Epidermal melanocyte (primary cell): ENCODE measurements at regions not wholly inside any gene's neighbourhood (a gene's known extent, or its start where the extent isn't known, plus 50 kb on each side); places are given as distances from the start of the nearest gene placed in this dataset.
"Not testable (repeated sequence)": the region's sequence is repeated elsewhere in the genome, so short reads cannot be mapped to it uniquely, and the experiment has no call there.

ENCODE experiments used
- DNase-seq: peaks from one replicate; pipeline ENCODE4 v3.0.0; 2011; ENCODE audit warnings: low spot score; ENCODE audit not compliant: insufficient read length

DNA sequence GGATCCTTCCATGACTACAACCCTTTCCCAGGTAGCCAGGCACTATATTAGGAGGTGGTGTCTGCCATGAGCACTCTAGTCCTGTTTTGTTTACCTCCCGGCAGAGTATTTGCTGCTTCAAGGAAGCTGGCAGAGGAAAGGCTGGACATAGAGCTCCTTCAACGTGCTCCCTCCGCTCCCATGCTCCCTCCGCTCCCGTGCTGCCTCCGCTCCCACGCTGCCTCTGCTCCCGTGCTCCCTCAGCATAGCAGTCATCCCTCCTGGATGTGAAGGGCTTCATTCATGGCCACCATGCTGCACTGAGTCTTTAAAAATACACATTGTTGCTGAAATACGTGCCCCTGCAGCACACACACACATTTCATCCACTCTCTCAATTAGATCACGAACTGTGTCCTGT lies 181.9 kb upstream of the MYT1L start:
- DNase-seq = no peak

DNA sequence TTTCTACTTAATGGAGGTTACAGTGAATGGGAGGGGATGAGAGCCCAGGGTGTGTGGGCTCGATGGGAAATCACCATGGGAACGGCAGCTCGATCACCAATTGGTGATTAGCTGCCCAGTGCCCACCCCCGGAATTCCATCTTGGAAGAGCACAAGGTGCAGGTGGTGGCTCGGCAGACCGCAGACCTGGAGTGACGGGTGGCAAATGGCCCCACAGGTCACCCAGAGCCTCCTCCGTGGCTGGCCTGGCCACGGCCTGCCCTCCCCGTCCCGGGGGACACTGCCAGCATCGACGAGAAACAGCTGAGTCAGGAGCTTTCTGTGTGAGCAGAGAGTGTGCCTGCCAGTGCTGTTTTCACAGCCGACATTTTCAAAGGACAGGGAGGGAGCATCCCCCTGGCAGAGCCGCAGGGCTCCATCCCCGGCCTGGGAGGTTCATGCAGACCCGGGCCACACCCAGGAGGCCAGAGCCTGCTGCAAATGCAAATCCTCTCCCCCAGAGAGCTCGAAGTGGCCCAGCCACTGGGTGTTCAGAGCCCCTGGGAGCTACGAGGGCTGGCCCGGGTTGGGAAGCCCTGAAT lies 176.4 kb upstream of the MYT1L start:
- DNase-seq = no peak

DNA sequence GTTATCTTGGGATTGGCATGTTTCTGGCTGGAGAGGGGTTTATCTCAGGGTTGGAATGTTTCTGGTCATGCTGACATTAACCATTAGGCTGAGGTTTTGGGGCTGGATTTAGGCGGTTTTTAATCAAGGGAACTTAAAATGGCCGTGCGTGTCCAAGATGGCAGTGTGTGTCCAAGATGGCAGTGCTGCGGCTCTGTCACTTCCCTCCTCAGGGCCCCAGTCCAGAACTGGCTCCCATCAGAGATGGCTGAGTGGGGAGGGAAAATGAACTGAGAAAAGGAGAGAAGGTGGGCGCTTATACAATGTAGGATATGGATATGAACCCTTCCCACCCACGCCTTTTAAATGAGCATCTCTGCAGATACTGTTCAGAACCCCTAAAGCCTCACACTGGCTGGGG lies 175.5 kb upstream of the MYT1L start:
- DNase-seq = no peak

DNA sequence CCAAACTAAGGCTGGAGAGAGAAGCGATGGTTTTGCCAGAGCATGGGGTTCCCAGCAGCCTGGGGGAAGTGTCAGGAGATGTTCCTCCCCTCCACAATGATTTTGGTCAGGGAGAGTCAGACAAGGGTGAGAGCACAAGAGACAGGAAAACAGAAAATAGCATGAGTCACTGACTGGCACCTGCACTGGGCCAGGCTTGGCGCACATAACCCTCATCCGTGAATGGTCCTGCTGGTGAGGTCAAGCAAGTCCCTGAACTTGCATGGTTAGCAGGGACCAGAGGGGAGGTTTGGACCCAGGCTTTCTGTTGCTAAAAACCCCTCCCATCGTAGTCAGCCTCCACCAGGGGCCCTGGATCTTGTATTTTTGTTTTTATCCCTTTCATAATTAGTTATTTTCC lies 174.5 kb upstream of the MYT1L start:
- DNase-seq = no peak

DNA sequence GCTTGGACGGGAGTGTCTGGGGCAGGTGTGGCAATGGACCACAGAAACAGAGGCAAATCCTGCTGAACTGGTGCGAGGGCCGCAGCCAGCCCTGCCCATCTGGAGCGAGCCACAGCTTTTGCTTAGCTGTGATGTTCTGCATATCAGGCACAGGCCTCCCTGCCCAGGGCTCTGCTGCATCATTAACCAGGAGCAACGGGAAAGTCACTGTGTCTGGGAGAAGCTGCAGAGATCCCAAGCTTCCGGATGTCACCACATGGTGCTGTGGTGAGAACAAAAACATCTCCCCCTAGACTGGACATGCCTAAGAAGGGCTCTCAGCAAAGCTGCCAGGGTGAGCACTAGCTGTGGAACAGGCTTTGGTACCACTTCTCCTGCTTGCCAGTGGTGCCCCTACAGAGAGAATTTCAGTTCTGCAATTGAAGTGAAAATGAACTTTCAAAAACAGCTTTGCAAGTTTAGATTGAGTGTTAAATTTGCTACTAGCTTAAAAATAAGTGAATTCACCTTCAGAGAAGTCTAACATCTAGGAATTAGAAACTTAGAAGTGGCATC lies 172.9 kb upstream of the MYT1L start:
- DNase-seq = no peak

DNA sequence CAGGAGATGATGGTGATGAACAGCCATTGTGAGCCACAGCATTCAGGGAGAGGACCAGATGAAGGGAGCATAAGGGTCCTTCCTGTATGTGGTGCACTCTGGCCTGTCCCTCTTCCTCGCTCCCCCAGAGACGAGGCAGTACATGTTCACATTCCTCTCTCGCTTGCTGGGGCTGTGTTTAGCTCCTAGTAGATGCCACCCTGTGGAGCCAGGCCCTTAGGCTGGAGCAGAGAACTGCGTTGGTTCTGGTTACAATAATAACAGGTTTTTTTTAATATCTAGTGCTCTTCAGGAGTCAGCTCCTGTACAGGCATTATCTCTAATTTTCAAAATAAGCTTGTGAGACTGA lies 171.1 kb upstream of the MYT1L start:
- no peak for DNase-seq

DNA sequence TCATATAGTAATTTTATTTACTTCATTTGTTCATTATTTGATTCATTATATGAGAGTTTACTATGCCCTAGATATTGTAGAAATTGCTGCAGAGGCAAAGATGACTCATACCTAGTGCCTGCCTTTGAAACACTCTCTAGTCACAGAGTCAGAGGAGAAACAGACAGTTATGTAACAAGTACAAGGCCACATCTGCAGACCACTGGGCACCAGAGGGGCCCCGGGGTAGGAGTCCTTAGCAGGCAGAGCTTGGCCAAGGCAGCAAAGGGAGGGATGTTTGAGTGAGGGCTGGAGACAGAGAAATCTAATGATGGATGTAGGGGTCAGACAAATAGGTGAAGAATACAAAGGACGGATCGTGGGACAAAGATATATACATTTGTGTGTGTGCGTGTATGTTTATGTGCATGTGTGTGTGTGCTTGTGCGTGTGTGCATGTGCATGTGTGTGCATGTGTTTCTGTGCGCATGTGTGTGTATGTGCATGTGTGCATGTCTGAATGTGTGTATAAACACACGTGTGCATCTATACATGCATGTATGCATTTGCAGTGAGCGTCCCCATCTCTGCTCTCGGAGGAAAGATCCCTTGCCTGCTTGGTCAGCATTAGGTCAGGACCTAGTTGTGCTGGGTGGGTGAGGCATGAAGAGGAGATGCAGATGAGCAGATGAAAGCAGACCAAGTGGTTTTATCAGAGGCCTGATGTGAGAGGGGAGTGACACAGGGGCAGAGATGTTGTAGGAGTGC lies 170.6 kb upstream of the MYT1L start:
- no peak for DNase-seq

DNA sequence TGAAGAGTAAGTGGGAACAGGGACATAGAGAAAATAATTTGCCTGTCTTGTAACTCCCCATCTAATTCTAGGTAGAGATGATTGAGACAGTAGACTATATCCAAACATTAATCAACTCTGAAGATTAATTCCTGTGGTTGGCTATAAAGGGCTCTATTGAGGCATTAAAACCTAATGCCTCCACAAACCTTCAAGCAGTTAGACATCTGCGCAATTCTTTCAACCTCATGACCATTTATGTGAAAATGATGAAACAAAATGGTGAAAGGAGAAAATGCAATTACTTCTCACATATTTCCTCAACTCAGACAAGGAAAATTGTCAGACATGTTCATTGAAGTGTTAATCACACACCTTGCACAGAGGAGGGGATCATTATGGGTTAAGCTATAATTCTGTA lies 164.5 kb upstream of the MYT1L start:
- DNase-seq = no peak

DNA sequence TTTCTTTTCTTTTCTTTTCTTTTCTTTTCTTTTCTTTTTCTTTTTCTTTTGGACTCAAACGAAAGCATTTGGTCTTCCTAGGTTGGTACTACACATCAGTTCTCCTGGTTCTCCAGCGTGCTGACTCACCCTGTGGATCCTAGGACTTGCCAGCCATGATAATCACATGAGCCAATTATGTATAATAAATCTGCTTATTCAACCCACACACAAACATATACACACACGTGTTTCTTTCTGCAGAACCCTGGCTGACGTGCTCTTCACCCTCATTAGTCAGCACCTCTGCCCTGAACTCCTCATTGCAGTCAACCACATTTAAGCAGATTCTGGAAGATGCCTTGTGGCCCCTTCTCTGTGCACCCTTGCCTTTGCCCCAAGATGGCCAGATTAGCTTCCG lies 162.4 kb upstream of the MYT1L start:
- no peak for DNase-seq

DNA sequence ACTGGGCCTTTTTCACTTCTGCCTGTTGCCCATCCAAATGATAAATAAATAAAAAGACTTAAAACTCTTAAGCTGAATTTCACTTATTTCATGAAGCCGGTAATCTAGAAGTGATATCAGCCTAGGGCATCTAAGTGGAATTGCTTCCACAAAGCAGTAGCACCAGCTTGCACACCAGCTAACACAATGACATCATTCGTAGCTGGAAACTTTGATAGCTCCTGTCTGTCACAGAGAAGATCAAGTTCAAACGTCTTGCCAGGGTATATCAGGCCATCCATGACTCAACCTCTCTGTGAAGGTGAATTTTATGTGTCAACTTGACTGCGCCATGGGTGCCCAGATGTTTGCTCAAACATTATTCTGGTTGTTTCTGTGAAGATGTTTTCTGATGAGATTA lies 161.7 kb upstream of the MYT1L start:
- no peak for DNase-seq

DNA sequence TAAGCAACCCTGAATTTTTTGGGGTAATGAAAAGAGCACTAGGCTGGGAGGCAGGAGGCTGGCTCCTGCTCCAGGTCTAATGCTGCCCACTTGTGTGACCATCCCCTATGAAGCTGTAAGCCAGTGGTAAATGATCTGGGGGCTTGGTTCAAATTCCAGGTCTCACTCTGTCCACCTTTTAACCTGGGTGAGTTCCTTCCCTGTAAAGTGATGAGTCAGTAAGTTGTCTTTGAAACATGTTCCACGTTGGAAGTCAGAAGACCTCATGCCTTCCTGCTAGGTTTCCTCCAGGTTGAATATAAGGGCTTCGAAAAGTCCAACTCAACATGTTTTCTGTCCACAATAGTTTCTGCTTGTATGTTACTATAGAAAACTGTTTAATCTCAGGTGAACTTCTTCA lies 160.9 kb upstream of the MYT1L start:
- DNase-seq = no peak

DNA sequence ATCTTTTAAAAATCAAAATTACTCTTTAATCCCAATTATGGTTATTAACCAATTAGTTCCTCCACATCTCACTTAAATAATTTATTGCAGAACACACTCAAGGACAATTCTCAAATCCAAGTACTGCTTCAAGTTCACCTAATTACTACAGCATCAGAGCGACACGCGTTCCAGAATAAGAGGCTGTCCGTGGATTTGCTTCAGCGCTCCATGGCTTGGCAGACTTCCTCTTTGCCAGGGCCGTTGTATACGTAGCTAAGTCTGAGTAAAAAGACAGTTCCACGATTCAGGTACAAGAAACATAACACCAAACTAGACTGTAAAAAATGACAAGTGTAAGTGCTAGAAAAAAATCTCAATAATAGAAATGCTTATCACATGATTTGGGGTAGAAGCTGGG lies 153.2 kb upstream of the MYT1L start:
- DNase-seq = no peak

DNA sequence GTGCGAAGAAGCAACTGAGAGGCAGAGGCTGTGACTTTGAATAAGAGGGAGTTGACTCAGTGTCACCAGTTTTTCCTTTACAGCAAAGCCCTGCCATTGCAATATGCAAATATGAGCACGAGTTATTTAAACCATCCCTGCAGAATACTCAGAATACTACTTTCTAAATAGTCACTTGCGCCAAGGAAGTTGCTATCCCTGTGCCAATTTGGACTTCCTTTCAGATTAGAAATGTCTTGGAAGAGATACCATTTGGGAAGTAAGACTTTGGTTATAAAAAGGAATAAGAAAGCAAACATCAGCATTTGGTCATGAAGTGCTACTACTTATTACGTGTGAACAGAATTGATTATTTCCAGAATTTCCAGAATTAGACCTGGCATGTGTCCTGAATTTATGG lies 151.8 kb upstream of the MYT1L start:
- DNase-seq = no peak

DNA sequence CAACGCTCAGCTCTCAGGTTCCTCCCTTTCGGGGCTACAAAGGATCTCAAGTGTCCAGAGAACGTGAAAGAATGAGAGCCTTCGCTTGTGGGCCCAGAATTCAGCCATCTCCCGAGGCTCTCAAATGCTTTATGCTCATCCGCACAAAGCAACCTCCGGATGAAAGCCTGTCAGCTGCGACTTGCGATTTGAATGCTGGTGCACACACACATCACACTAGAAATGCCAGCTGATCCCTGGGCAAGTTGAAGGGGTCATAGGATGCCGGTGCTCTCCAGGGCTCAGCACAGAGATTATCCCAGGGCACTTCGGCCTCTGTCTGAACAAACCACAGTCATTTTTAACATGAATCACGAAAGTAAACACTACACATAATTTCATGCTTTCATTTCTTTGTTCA lies 141.8 kb upstream of the MYT1L start:
- DNase-seq = no peak

DNA sequence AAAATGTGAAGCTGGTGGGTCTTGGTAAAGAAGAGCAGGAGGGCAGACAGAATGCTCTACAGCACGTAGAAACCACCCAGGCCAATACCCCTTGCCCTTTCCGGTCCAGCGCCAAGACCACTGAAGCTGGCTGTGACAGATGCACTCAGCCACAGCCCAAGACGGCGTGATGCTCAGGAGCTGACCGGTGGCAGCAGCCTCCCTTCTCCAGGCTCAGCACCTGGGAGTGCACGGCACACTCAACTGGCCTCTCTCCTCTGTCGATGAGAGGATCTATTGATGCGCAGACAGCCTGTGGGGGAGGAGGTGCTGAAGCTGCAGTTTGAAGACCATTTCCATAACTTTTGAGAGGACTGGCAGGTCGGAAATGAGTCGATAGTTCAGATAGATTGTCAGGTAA lies 141.0 kb upstream of the MYT1L start:
- no peak for DNase-seq

DNA sequence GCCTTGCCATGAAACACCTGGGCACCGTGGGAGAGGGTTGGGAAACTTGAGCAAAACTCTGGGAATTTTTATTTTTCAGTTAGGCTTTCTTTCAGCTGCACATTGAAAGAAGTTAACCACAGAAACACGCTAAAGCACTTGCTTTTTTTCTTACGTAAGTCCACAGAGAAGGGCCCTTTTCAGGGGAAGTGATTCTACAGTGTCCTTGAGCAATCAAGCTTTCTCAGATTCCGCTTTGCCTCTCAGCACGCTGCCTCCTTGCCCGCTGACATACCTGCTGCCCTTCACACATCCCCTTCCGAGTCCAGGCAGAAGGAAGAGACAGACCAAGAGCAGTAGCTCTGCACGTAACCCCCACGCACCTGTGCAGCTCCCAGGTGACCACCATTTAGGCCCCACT lies 135.5 kb upstream of the MYT1L start:
- no peak for DNase-seq

DNA sequence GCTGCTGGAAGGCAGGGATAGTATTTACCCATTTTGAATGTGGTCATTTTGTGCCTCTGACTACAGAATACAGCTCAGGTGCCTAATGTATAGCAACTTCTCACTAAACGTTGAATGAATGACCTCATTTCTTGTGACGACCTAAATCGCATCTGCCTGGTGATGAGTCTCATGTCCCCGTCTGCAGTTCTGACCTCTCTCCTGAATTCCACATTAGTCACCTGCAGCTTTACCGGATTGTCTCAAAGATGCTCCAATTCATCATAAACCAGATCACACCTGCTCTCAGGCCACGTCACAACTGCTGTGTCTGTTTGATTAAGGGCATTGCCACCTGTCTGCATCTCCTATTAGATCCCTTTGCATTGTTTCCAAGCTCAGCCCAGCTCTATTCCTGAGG lies 133.6 kb upstream of the MYT1L start:
- DNase-seq = no peak

DNA sequence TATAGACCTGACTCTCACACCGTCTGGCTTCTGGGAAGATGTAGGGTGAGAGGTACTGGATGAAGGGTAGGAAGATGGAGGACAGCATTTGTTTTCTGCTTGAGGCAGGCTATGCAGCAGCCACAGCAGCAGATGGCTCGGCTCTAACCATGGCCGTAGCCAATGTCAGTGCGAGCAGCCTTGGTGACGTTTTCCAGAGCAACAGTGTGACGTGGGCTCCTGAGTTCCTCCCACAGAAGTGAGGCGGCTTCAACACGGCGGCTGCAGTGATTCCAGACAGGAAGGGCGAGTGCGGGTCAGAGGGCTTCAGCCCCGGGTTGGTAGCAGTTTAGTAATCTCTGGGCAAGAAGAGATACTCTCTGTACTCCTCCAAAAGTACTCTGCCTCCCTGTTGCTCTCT lies 133.0 kb upstream of the MYT1L start:
- DNase-seq = no peak

DNA sequence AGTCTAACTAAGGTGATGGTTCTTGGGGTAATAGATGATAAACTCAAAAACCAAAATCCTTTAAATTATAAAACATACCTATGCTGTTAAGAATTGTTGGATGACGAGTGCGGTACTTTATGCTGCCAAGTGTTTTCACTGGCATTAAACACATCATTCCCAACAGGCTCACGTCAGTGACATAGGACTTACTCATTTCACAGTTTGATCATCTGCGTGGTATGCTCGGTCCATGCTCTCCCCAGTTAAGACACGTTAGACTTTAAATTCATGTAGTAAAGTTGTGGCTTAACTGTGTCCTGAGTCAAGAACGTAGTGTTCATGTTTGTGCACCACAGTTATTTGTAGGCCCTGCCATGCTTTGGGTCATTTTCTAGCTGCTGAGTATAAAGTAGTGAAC lies 125.6 kb upstream of the MYT1L start:
- no peak for DNase-seq

DNA sequence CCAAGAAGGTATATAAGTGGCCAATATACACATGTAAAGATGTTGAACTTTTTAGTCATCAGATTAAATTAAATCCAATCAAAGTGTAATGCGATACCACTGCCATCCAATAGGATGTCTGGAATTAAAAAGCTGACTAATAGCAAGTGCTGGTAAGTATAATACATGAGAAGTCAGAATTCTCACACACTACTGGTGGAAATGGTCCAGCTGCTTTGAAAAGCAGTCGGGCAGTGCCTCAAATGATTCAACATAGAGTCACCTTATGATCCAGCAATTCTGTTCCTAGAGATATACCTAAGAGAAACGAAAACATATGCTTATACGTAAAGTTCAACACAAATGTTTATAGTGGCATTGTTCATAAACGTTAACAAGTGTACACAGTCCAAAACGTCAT lies 124.1 kb upstream of the MYT1L start:
- DNase-seq = no peak

DNA sequence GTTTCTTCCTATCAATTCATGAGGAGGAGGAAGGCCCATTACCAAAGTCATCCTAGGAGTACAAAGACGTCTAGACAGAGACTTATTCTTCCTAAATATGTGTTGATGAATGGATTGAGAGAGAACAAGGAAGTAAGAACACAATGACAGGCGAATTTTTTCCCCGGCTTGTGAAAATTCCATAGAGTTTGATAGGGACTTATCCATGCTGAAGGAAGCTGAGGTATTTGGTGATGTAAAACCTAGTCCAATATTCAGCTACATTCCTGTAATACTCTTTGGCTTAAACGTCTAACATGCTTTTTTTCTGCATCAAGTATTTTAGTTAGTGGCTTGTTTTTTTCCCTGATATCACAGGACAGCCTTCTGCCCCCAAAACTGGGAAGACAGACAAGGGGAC lies 121.9 kb upstream of the MYT1L start:
- no peak for DNase-seq

DNA sequence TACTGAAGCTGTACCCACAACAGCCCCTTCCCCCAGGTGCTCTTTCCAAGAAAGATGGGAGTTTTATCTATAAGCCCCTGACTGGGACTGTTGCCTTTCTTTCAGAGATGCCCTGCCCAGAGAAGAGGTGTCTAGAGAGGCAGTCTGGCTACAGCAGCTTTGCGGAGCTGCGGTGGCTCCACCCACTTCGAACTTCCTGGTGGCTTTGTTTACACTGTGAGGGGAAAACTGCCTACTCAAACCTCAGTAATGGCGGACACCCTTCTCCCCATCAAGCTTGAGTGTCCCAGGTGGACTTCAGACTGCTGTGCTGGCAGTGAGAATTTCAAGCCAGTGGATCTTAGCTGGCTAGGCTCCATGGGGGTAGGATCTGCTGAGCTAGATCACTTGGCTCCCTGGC lies 120.2 kb upstream of the MYT1L start:
- not testable (repeated sequence) for DNase-seq

DNA sequence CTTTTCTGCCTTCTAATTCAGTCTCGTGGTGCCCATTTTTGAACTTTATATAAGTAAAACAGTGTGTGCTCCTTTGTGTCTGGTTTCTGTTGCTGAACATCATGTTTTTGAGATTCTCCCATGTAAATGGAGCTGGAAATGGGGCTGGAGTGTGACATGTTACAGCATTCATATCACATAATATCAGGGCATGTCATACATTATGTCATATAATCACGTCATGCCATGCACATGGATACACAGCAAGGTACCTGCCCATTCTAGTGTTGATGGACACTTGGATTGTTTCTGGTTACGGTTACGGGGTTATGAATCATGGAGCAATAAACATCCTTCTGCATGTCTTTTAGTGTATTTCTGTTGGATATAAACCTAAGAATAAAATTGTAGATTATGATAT lies 117.1 kb upstream of the MYT1L start:
- DNase-seq = no peak
